ENCODE measurements at regions not wholly inside any gene's neighbourhood (a gene's known extent, or its start where the extent isn't known, plus 50 kb on each side); places are given as distances from the start of the nearest gene placed in this dataset.

DNA sequence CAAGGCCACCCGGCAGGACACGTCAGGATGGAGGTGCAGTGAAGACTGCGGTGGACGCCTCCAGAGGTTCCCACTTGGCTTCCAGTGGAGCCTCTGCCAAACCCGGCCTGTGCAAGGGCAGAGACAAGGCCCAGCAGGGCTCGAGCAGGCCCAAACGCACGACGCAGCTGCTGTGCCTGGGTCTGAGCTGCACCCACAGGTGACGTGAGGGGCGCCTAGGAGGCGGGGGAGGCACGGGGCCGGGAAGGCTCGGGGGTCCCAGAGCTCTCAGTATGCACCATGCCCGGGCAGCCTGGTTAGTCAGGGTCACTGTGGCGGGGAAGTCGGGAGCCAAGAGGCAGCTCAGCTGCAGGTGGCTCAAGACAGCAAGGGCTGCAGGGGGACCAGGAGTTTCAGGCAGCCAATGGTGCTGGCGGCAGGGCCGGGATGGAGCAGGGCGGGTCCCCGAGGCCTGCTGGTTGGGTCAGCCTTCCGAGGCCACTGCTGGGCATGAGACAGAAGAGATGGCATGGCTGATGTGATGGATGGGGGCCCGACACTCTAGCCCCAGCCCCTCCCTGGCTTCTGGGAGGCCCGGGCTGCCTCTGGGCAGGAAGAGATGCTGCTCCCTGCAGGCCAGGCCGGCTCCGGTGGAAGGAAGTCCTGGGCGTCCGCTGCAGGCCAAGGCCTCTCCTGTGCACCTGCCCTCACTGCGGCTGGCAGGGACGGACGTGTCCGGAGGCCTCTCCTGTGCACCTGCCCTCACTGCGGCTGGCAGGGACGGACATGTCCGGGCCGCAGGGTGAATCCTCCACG, 72.2 kb upstream of the CFAP46 start:
- TF ChIP-seq, protein P1, sequence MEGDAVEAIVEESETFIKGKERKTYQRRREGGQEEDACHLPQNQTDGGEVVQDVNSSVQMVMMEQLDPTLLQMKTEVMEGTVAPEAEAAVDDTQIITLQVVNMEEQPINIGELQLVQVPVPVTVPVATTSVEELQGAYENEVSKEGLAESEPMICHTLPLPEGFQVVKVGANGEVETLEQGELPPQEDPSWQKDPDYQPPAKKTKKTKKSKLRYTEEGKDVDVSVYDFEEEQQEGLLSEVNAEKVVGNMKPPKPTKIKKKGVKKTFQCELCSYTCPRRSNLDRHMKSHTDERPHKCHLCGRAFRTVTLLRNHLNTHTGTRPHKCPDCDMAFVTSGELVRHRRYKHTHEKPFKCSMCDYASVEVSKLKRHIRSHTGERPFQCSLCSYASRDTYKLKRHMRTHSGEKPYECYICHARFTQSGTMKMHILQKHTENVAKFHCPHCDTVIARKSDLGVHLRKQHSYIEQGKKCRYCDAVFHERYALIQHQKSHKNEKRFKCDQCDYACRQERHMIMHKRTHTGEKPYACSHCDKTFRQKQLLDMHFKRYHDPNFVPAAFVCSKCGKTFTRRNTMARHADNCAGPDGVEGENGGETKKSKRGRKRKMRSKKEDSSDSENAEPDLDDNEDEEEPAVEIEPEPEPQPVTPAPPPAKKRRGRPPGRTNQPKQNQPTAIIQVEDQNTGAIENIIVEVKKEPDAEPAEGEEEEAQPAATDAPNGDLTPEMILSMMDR (IDR thresholded peaks at IDR 0.05): no peak
- no peak for TF ChIP-seq REST (IDR thresholded peaks at IDR 0.05; ENCODE audit: low read depth, low read length)
- no peak for TF ChIP-seq POLR2AphosphoS5 (IDR thresholded peaks at IDR 0.05; ENCODE audit: low read depth, low read length)
- no peak for TF ChIP-seq FOSL2 (IDR thresholded peaks at IDR 0.05; ENCODE audit: borderline replicate concordance, low read depth)
- TF ChIP-seq CHD2 (IDR thresholded peaks at IDR 0.05; ENCODE audit: low read length, partially characterized antibody): no peak
- no peak for TF ChIP-seq JUND (IDR thresholded peaks at IDR 0.05)
- no peak for TF ChIP-seq GATA2 (CRISPR knock-in tag; IDR thresholded peaks at IDR 0.05)
- no peak for TF ChIP-seq PBX3 (IDR thresholded peaks at IDR 0.05)
- TF ChIP-seq MXI1 (IDR thresholded peaks at IDR 0.05; ENCODE audit: low read depth, low read length): no peak
- no peak for TF ChIP-seq MEF2A (IDR thresholded peaks at IDR 0.05; ENCODE audit: borderline replicate concordance, low read depth)

All from SK-N-SH (cell line).